SK-N-SH treated with all-trans-retinoic acid at 6 μM for 48 hours (cell line): ENCODE measurements at regions not wholly inside any gene's neighbourhood (a gene's known extent, or its start where the extent isn't known, plus 50 kb on each side); places are given as distances from the start of the nearest gene placed in this dataset.

Experiments
- BACH2 ChIP-seq: fragments of 250-450 bp; sonication (Bioruptor Pico); IDR thresholded peaks from 2 replicates; pipeline ENCODE4 v1.9.0; 2021; ENCODE audit warnings: mild to moderate bottlenecking, borderline replicate concordance
- OSR1 ChIP-seq: fragments of 250-450 bp; sonication (Bioruptor Pico); IDR thresholded peaks from 2 replicates; pipeline ENCODE4 v1.8.0; 2022; ENCODE audit warnings: moderate library complexity, mild to moderate bottlenecking, inconsistent platforms
- PPARA ChIP-seq: fragments of 250-450 bp; sonication (Bioruptor Pico); IDR thresholded peaks from 2 replicates; pipeline ENCODE4 v1.5.0; 2020; ENCODE audit warnings: mild to moderate bottlenecking, borderline replicate concordance
- RARB ChIP-seq: fragments of 250-450 bp; sonication (Bioruptor Pico); IDR thresholded peaks from 2 replicates; pipeline ENCODE4 v1.8.0; 2021; ENCODE audit warnings: mild to moderate bottlenecking, moderate library complexity
- ZC3H10 ChIP-seq: fragments of 250-450 bp; sonication (Bioruptor Pico); IDR thresholded peaks from 2 replicates; pipeline ENCODE4 v1.5.1; 2021; ENCODE audit warnings: mild to moderate bottlenecking, moderate library complexity
- ZFP3 ChIP-seq: fragments of 250-450 bp; sonication (Bioruptor Pico); IDR thresholded peaks from 2 replicates; pipeline ENCODE4 v1.5.0; 2020; ENCODE audit warnings: mild to moderate bottlenecking, moderate library complexity
- ZNF8 ChIP-seq: fragments of 450-650 bp; formaldehyde crosslinking; IDR thresholded peaks from 2 replicates; pipeline ENCODE4 v1.5.0; 2020; ENCODE audit warnings: mild to moderate bottlenecking, moderate library complexity
- TF ChIP-seq, protein P1 (sequence below): fragments of 250-450 bp; sonication (Bioruptor Pico); IDR thresholded peaks from 2 replicates; pipeline ENCODE4 v1.5.0; 2020; ENCODE audit warnings: mild to moderate bottlenecking, moderate library complexity
- TF ChIP-seq, protein P2 (sequence below): fragments of 250-450 bp; sonication (Bioruptor Pico); IDR thresholded peaks from 2 replicates; pipeline ENCODE4 v1.8.0; 2020; ENCODE audit warnings: mild to moderate bottlenecking, moderate library complexity, borderline replicate concordance
- TF ChIP-seq, protein P3 (sequence below): fragments of 250-450 bp; sonication (Bioruptor Pico); IDR thresholded peaks from 2 replicates; pipeline ENCODE4 v1.5.1; 2020; ENCODE audit warnings: low read depth, mild to moderate bottlenecking, moderate library complexity
- TF ChIP-seq, protein P4 (sequence below): fragments of 250-450 bp; sonication (Bioruptor Pico); IDR thresholded peaks from 2 replicates; pipeline ENCODE4 v1.5.1; 2021; ENCODE audit warnings: mild to moderate bottlenecking, moderate library complexity

DNA sequence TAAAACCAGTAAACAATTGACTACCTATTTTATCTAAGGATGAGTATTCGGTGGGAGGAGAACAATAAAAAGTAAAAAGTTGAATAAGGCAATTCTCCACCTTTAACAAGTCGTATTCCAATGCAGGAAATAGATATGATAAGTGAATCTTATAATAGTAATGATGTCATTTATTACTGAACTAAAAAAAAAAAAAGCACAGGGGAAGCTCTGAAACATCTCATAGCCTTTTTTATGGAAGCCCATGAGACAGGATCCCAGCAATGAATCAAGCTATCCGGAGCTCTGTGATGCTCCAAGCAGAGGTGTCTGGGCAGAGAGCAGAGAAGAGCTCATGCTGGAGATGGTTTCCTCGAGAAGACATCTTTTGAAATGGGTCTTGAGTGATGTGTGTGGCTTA is 376.0 kb downstream of the ICE1 start:
- TF ChIP-seq, protein P1, sequence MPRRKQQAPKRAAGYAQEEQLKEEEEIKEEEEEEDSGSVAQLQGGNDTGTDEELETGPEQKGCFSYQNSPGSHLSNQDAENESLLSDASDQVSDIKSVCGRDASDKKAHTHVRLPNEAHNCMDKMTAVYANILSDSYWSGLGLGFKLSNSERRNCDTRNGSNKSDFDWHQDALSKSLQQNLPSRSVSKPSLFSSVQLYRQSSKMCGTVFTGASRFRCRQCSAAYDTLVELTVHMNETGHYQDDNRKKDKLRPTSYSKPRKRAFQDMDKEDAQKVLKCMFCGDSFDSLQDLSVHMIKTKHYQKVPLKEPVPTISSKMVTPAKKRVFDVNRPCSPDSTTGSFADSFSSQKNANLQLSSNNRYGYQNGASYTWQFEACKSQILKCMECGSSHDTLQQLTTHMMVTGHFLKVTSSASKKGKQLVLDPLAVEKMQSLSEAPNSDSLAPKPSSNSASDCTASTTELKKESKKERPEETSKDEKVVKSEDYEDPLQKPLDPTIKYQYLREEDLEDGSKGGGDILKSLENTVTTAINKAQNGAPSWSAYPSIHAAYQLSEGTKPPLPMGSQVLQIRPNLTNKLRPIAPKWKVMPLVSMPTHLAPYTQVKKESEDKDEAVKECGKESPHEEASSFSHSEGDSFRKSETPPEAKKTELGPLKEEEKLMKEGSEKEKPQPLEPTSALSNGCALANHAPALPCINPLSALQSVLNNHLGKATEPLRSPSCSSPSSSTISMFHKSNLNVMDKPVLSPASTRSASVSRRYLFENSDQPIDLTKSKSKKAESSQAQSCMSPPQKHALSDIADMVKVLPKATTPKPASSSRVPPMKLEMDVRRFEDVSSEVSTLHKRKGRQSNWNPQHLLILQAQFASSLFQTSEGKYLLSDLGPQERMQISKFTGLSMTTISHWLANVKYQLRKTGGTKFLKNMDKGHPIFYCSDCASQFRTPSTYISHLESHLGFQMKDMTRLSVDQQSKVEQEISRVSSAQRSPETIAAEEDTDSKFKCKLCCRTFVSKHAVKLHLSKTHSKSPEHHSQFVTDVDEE = no peak
- TF ChIP-seq, protein P2, sequence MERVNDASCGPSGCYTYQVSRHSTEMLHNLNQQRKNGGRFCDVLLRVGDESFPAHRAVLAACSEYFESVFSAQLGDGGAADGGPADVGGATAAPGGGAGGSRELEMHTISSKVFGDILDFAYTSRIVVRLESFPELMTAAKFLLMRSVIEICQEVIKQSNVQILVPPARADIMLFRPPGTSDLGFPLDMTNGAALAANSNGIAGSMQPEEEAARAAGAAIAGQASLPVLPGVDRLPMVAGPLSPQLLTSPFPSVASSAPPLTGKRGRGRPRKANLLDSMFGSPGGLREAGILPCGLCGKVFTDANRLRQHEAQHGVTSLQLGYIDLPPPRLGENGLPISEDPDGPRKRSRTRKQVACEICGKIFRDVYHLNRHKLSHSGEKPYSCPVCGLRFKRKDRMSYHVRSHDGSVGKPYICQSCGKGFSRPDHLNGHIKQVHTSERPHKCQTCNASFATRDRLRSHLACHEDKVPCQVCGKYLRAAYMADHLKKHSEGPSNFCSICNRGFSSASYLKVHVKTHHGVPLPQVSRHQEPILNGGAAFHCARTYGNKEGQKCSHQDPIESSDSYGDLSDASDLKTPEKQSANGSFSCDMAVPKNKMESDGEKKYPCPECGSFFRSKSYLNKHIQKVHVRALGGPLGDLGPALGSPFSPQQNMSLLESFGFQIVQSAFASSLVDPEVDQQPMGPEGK (CRISPR knock-in tag) = no peak
- TF ChIP-seq ZNF8 (CRISPR knock-in tag) = no peak
- TF ChIP-seq BACH2 (CRISPR knock-in tag) = no peak
- TF ChIP-seq, protein P3, sequence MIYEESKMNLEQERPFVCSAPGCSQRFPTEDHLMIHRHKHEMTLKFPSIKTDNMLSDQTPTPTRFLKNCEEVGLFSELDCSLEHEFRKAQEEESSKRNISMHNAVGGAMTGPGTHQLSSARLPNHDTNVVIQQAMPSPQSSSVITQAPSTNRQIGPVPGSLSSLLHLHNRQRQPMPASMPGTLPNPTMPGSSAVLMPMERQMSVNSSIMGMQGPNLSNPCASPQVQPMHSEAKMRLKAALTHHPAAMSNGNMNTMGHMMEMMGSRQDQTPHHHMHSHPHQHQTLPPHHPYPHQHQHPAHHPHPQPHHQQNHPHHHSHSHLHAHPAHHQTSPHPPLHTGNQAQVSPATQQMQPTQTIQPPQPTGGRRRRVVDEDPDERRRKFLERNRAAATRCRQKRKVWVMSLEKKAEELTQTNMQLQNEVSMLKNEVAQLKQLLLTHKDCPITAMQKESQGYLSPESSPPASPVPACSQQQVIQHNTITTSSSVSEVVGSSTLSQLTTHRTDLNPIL (CRISPR knock-in tag) = no peak
- no peak for TF ChIP-seq ZFP3 (CRISPR knock-in tag)
- no peak for TF ChIP-seq ZC3H10
- no peak for TF ChIP-seq PPARA (CRISPR knock-in tag)
- TF ChIP-seq OSR1 (CRISPR knock-in tag) = no peak
- TF ChIP-seq, protein P4, sequence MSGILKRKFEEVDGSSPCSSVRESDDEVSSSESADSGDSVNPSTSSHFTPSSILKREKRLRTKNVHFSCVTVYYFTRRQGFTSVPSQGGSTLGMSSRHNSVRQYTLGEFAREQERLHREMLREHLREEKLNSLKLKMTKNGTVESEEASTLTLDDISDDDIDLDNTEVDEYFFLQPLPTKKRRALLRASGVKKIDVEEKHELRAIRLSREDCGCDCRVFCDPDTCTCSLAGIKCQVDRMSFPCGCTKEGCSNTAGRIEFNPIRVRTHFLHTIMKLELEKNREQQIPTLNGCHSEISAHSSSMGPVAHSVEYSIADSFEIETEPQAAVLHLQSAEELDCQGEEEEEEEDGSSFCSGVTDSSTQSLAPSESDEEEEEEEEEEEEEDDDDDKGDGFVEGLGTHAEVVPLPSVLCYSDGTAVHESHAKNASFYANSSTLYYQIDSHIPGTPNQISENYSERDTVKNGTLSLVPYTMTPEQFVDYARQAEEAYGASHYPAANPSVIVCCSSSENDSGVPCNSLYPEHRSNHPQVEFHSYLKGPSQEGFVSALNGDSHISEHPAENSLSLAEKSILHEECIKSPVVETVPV = no peak
- no peak for TF ChIP-seq RARB (CRISPR knock-in tag)
